GM21528 (cell line): ENCODE measurements at regions not wholly inside any gene's neighbourhood (a gene's known extent, or its start where the extent isn't known, plus 50 kb on each side); places are given as distances from the start of the nearest gene placed in this dataset.

ENCODE experiments used
- ATAC-seq: cut with Tn5 transposase; IDR thresholded peaks from one replicate; pipeline ENCODE4 v1.9.1; 2021; ENCODE audit warnings: mild to moderate bottlenecking, moderate library complexity; ENCODE audit not compliant: unreplicated experiment, low FRiP score

DNA sequence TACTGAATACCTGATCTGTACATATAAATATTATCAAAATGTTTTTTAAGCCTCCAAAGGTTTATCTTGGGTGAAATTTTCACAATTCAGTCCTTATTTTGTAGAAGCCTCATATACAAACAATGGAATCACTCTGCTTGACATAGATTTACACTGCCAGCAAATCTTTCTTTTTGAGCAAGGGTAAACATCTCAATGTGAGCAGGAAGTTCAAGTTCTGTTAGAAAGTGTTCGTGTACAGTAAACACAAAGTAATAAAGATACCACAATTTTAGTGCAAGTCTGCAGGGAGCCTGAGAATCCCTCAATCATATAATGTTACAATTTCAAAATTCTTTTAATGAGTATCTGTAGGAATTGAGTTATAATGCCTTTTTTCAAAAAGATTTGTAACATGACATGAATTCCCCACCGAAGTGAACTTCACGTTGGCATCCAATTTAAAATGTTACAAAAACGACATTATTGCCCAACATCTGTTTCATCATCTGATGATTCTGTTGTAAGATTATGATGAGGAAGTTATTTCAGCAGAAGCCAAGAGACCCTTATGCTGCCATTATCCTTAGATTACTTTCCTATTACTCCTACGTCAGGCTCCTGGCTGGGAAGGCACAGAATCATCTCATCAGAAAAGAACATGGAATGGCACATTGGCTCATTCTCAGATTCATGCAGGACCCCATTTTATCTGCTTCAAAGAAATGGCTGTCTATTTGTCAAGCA is 283.9 kb upstream of the ACVR2A start:
- no peak for ATAC-seq

DNA sequence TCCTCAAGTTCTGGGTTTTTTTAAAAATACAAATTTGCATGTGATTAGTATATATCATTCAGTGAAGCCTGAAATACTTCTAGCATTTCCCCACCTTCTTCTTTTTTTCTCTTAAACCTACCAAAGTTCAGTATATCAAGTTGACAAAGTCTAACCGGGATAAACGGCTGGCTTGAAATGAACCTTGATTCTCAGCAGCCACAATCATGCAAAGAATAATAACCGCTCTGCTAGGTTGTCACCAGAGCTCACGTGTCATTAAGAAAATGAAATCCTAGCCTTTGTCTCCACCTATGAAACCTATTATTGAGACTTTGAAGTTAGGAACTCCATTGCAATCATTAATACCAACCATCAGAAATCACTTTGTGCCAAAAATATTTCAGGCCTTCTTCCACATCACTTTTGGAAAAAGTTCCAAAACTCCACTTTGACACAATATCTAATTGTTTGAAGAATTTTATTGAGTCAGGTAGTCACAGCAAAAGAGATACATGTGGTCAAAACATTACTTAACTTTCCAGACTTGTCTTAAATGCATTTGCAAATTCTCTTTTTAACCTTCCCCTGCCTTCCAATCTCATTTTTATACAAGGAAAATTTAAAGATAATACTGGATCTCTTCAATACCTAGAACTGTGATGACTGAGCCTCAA is 285.6 kb upstream of the ACVR2A start:
- no peak for ATAC-seq

DNA sequence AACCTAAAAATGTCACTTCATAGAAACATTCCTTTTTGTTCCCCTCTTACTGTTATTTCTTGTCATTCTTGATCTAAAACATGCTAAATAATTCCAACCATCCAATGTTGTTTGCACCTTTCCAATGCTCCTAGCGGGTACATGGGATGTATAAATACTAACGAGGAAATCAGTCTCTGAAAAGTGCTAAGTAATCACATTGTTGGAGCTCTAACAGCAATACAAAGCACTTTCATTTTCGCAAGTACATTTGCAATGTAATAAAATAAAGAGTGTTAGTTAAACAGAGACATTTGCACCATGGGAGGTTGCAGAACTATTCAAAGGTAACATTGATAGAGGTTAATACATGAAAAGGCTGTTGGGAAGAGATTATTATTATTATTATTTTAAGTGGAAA is 286.2 kb upstream of the ACVR2A start:
- no peak for ATAC-seq

DNA sequence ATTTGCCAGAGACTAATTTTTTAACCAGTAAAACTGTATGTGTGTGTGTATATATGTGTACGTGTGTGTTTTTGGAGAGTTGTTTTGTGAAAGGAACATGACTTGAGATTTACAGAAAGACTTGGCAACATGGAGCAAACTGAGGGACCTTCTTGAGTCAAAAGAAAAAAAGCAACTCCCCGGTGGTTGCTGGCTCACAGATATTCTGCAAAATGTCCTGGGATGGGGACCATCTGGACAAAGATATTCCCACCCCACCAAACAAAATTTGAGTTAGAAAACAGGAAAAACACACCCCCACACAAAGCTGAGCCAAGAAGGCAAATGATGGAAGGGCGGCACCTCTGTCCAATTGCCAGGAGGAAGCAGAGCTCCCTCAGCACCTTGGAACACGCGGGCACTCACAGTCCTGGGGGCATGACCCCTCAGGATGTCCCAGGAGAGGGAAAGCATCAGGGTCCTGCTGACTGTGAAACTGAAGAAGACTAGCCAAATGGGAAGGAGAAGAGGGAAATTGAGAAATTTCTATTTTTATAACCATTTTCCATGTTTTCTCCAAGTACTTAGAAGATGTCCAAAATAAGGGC is 290.2 kb upstream of the ACVR2A start:
- ATAC-seq = no peak

DNA sequence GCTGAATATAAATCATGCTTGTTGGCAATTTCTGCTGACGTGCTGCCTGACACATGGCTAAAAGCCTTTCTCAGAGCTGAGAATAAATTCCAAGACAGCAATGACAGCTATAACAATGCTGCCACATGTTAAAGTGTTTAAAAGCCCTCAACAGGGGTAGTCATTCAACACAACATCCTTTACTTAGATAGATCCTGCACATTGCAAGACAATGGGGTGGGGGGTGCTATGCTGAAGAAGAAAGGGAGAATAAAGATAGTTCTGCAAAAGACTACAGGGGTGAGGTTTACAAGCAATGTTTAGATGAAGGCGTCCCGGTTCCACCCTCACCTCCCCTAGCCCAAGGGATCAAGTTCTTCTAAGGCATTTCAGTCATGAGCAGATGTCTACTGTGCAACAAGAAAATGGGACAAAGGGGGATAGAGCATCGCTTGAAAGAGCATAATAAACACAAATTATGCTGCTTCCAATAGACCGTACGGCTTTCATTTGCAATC is 291.0 kb upstream of the ACVR2A start:
- ATAC-seq = no peak

DNA sequence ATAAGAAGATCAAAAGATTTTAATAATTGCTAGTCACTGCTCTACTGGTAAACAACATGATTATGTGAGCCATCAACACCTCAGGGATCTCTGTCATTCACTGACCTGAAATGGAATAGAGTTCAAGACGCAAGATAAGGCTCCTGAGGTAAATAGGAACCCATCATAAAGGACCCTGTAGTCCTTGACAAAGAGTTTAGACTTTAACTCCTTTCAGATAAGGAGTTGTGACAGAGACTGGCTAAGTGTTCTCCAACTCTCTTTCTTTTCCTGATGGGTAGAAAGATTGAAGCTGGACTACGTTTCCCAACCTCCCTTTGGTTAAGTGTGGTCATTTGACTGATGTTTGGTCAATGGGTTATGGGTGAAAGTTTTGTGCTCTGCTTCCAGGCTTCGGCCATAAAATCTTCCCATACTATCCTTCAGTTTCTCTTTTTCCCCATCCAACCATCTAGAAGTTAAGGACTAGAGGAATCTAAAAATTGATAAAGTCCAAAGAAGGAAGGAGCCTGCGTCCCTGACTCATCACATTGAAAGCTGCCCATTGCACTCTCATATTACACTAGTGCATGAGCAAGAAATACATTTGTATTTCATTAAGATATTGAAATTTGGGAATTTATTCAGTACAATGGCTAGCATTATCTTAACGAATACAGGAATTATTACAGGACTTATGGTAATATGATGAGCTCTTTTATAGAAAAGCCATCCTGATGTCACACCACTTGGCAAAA is 293.7 kb upstream of the ACVR2A start:
- ATAC-seq = no peak

DNA sequence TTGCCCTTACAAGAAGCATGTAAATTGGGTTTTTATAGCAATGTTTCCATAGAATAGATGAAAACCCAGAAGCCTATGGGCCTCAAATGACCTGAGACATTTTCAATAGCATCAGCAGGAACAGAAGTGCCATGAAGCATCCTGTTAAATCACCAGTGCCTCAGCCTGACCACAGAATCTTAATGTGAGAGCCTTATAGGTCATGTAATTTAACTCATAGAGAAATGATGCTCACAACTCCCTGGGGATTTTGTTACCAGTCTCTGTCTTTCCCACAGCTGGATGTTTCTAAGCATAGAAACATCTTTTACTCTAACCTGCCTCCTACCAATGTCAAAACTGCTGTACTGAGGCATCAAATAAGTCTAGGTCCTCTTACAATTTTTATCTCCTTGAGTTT is 295.8 kb upstream of the ACVR2A start:
- ATAC-seq = no peak

DNA sequence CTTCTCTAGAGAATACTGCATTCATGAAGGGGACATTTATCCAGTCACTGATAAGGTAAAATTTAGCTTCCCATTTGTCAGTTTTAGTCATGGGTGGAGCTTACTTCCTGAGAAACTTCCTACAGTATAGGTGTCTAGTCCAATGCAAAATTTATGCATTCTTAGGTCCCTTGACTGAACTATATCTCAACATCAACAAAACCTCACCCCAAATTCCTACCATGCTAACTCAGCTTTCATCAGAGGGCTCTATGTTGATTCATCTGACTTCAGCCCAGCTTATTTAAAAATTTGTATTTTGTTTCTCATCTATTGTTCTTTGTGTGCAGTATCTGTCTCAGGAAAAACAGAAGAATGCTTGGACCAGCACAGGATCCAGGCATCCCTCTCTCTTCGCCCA is 296.4 kb upstream of the ACVR2A start:
- no peak for ATAC-seq

DNA sequence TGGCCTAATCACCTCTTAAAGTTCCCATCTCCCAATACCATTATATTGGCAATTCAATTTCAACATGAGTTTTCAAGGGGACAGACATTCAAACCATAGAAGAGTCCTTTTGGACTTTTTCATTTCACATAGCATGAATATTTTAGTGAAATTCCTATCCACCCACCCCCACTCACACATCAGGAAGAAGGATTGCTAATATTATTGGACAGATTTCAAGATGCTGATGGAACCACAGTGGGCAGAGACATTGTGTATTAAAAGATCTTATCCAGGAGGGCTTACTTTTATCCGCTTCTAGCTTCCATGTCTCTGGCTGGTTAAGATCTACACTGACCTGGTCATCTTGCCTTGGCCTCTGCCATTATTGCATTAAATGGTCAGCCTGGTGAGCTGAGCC is 297.4 kb upstream of the ACVR2A start:
- no peak for ATAC-seq

DNA sequence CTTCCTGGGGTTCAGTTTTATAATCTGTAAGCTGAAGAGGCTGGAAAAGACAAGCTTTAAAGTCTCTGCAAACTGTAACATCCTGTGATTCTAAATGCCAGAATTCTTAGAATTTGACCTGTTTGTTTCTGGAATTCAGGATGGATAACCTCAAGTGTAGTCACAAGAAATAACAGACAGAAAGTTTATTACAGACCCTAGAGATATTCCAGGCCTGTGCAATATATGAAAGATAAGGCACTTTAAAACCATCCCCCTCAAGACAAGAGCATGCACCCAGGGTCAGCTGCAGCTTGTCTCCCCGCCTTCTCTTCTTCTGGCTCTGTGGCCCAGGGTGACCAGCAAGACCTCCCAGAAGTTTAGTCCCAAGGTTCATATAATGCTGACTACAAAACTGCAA is 298.7 kb upstream of the ACVR2A start:
- ATAC-seq = no peak

DNA sequence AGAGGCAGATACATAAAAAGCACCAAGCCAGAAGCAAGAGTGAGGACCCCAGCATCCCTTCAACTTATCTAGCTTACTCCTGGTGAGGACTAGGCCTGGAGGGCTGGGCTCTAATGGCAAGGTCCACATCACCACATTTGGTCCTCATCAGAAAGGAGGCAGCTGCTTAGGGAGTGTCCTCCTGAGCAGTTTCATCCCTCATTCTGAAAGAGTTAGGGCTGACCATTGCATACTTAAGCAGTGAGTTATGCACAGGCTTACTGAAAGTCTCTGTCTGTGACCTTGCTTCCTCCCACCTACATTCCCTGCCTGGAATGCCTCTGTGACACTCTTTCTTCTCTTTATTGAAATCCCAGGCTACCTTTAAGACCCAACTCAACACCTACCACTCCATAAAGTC is 301.8 kb upstream of the ACVR2A start:
- ATAC-seq = no peak

DNA sequence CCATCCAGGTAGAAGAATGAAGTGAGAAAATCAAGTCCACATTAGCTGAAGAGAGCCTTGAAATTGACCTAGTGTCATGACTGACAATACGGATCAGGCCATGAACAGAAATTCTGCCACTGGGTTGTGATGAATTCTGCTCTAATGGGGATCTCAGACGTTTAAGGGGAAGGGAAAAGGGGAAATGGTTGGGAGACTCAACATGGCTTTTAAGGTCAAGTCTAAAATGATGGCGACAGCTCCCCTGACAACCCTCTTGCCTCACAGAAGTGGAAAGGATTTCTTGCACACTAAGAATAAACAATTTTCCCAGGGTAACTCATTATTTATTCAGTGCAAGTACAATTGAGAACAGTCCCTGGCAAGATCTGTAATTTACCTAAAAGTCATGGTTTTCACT is 302.5 kb upstream of the ACVR2A start:
- ATAC-seq = no peak

DNA sequence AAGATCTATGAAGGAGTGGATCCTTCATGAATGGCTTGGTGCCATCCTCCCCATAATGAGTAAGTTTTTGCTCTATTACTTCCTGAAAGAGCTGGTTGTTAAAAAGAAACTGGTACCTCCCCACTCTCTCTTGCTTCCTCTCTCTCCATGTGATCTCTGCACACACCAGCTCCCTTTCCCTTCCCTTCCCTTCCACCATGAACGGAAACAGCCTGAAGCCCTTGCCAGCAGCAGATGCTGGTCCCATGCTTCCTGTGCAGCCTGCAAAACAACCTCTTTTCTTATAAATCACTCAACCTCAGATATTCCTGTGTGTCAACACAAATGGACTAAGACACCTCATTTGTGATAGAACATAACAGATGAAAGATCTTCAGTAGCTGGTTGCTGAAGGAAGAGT is 303.5 kb upstream of the ACVR2A start:
- ATAC-seq = no peak

DNA sequence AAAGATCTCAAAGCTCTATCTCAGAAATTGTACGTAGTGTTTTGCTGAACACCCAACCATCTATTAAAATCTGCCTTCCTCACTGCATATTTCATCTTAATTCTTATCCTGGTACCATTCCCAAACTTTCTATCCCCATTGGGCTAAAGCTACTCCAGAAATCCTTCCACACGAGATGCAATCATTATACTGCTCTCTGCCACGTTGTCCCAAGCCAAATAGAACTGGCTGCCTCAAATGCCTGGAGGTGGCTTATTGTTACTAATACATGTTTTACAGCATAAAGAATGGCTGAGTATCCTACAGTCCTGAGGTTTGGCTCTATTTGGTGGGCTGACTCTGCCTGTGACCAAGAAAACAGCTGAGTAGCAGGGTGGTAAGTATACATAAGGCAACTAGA is 306.0 kb upstream of the ACVR2A start:
- no peak for ATAC-seq

DNA sequence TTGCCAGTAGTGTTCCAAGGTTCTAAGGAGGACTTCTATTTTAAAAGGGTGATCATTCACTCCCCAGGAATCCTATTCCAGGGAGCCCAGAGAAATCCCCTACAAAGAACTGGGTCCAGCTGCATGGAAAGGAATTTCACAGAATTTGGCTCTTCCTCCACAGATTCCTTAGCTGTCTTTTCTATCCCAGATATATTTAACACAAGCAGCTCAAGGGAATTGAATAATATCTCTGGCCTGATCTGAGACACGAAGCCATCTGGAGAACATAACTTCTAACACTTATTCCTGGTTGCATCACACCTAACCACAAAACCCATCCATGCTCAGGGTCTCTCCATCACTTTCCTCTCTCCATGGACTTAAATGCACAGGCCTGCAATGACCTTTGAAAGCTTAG is 306.7 kb upstream of the ACVR2A start:
- ATAC-seq = no peak

DNA sequence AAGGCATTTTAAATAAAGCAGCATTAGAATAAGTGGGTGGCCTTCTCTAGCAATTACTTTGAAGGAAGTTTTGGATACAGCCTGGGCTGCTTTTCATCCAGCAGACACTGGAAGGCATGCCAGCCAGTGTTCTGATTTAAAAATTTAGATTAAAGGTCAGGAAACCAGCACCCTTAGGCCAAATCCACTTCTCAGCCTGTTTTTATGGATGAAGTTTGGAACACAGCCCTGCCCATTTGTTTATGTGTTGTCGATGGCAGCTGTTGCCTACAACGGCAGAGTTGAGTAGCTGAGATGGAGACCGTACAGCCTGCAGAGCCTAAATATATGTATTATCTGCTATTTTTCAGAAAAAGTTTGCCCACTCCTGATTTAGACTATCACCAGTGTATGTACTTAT is 313.6 kb upstream of the ACVR2A start:
- no peak for ATAC-seq

DNA sequence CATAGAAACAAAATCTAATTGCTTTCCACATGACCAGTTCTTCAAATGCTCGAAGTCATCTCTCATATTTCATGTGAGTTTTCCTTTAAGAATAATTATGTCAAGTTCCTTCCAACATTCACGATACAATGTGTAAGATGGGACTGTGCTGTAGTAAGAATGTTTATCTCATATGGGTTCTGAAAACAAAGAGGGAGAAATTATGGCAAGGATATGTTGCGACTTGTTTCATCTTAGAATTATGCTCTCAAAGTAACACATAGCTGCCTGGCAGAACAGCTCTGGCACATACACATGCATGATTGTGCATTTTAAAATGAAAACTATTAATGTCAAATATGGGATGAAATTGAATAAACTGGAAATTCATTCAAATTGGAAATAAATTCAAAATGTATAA is 314.8 kb upstream of the ACVR2A start:
- no peak for ATAC-seq

DNA sequence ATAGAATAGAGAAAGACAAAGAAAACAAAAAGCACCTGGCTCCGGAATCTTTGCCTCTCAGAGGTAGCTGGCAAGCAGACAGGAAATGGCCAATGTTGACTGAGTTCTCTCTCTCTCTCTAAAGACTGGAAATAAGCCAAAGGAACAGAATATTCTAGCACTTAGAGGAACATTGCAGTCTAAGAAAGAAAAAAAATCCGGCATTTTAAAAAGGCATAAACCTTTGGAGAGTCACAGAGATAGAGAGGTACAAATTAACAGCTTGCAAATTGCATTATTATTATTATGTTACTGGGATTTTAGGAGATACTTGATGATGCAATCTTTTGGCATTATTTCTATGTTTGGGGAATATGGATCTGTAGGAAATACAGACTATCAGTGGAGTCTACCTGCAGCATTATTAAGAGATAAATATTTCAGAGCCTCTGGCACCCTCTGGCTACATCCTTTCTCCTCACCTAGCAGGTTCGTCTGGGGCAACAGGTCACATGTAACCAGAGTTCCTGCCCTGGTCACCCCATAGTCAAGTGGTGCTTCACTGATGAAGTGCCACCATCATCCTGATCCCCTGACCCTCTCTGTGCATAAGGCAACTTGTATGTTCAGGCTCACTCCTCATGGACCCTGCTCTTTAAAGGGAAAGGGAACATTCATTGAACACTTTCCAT is 318.9 kb upstream of the ACVR2A start:
- ATAC-seq = no peak

DNA sequence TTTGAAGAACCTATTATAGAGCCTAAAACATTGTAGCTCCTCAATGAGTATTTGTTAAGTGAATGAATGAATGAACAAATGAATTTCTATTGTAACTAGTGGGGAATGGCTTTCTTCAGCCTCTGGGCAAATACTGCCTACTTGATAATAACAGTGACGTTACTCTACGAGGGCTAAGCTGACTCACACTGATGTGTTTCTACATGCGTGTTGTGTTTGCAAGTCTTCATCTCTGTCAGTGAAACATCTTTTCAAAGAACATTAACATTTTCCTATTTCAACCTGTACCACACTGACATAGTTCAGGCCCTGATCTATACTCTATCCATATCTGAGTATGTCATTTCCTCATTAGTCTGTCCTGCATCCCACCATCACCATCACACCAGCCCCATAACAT is 319.9 kb upstream of the ACVR2A start:
- no peak for ATAC-seq

DNA sequence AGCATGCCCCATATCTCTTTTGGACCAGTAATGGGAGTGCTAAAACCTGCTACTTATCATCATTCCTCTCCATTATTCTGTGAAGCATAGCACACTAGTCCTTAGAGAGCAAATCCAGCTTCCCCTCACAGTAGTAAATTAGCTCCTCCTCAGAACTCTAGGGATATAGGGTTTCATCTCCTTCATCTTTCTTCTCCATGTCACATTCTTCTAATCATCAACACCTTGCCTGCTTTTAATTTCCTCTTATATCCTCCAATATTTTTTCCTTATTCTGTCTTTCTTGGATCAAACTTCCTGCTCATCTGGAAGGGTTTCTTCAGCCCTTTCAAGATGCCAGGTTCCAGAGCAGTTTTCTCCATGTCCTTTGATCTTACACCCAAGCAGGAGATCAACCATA is 321.4 kb upstream of the ACVR2A start:
- no peak for ATAC-seq

DNA sequence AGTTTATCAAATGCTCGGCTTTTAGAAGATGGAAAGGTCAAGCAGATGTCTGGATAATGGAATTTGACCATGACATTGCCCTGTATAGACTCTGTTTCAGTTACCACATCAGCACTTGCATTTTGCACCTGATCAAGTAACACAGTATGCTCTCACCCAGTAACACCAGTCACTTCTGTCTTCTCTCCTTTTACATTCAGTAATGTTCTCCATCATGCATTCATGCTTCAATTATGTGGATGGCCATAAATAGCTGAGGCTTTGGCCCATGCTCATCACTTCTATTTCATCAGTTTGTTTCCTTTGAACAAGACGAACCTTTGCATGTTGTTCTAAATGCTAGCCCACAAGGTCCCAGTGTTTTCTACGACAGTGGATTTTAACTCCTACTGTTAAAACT is 322.9 kb upstream of the ACVR2A start:
- no peak for ATAC-seq
